Psoas muscle (tissue), 7 donors: ENCODE measurements at regions not wholly inside any gene's neighbourhood (a gene's known extent, or its start where the extent isn't known, plus 50 kb on each side); places are given as distances from the start of the nearest gene placed in this dataset.

Experiments used
- ATAC-seq, 4 donors: fragments of 200-7000 bp; cut with Tn5 transposase; one replicate each; pipeline ENCODE4 v1.9.1; 2020; ENCODE audit warnings: moderate library complexity in 3 of 4, mild to moderate bottlenecking in 2 of 4
- DNase-seq, 2 donors: peaks; one replicate each; pipeline ENCODE4 v3.0.0-alpha.2; 2020
- H3K27ac ChIP-seq: fragments of 200-600 bp; one replicate; pipeline ENCODE4 v1.8.0; 2022
- H3K27me3 ChIP-seq, 3 donors: fragments of 200-600 bp in 1 of 3; one replicate each; pipeline versions ENCODE4 v1.6.1 to v1.8.0; 2013 to 2022; ENCODE audit warnings: low read length in 2 of 3, mild to moderate bottlenecking in 2 of 3, moderate library complexity in 1 of 3; ENCODE audit not compliant: insufficient read depth in 3 of 3
- H3K36me3 ChIP-seq, 2 donors: fragments of 200-600 bp in 1 of 2; one replicate each; pipeline versions ENCODE4 v1.6.1 to v1.8.0; 2013 to 2022; ENCODE audit warnings: low read depth in 1 of 2, mild to moderate bottlenecking in 1 of 2, moderate library complexity in 1 of 2; ENCODE audit not compliant: insufficient read depth in 1 of 2
- H3K4me1 ChIP-seq: fragments of 200-600 bp; one replicate; pipeline ENCODE4 v1.8.0; 2022
- H3K4me3 ChIP-seq: fragments of 200-600 bp; one replicate; pipeline ENCODE4 v1.8.0; 2022; ENCODE audit warnings: mild to moderate bottlenecking
- H3K9me3 ChIP-seq: fragments of 200-600 bp; one replicate; pipeline ENCODE4 v1.8.0; 2022
- CTCF ChIP-seq: fragments of 200-600 bp; IDR thresholded peaks from one replicate; pipeline ENCODE4 v1.8.0; 2022; ENCODE audit warnings: antibody characterized with exemption
- WGBS, 3 donors: extraction: QIAGEN DNeasy Blood & Tissue Kit; methylation state at CpG; one replicate each; pipeline versions ENCODE4 v1.1.6 to v1.1.7; 2013; 5-methylcytosine and 5-hydroxymethylcytosine counted together
- intact Hi-C, 2 donors: fragments of 100-400 bp; cut with DNase I; formaldehyde crosslinking; loops; one replicate each; pipeline versions ENCODE4 v1.11.0 to v1.14.2; 2022
- donor health status: healthy with polysubstance abuse.
- donor health status: DM: no; HTN: no; CAD: no; lungs with moderate emphysema.
- donor health status: Bipolar disorder and iron deficiency.
- donor health status: healthy.
- donor health status: DM: yes; HTN: yes; CAD: no.
- donor health status: DM: no; HTN: no; CAD: no.
- donor health status: DM: yes; HTN: yes; CAD: no.

DNA sequence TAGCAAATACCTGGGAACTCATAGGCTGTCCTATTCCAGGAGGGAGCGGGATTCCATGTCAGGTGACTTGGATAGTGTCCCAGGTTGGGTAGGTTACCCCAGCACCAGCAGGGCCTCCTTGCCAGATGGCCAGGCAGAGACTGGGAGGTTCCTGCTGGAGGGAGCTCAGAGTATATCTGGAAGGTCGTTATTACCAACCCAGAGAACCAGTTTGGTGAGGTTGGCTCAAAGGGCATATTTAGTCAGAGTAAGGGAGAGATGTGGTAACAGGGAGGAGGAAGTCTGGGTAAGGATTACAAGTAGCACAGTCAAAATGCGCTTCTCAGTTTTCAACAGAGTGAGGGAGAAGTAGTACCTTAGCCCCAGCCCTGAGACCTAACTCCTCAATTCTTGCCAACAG is 53.3 kb upstream of the LNX1 start:
- H3K9me3 ChIP-seq: no peaks in the 10 kb centered on the region
- no peaks in the 10 kb centered on the region for H3K27me3 ChIP-seq
- no peak for TF ChIP-seq CTCF
- 58 to 74% (median 66%) methylated on average over 3 of the region's 3 CpGs for WGBS, 3 donors
- intact Hi-C loops: no loop called here
- H3K4me1 ChIP-seq: no peaks in the 10 kb centered on the region
- no peaks in the 10 kb centered on the region for H3K36me3 ChIP-seq
- no peak overlapping the region for H3K4me3 ChIP-seq
- ATAC-seq (no peak), DNase-seq (no peak)
- no peak overlapping the region for H3K27ac ChIP-seq
